Transverse colon (tissue), 4 donors: ENCODE measurements at regions not wholly inside any gene's neighbourhood (a gene's known extent, or its start where the extent isn't known, plus 50 kb on each side); places are given as distances from the start of the nearest gene placed in this dataset.

Experiments used
- CTCF ChIP-seq, 5 experiments: fragments of 200-600 bp in 3 of 5; fragments of 450-650 bp in 2 of 5; sonication (generic) in 3 of 5; IDR thresholded peaks; 1 replicate in 2 of 5; 2 replicates in 3 of 5; pipeline ENCODE4 v1.5.1; 2016 to 2017; ENCODE audit warnings: antibody characterized with exemption in 5 of 5, inconsistent platforms in 3 of 5, mild to moderate bottlenecking in 2 of 5, moderate library complexity in 1 of 5
- POLR2A ChIP-seq: fragments of 450-650 bp; IDR thresholded peaks from one replicate; pipeline ENCODE4 v1.6.1; 2016; ENCODE audit warnings: antibody characterized with exemption, mild to moderate bottlenecking, moderate library complexity
- POLR2AphosphoS5 ChIP-seq, 3 donors: sonication (generic); formaldehyde crosslinking; IDR thresholded peaks; one replicate each; pipeline ENCODE4 v1.6.1; 2016; ENCODE audit warnings: antibody characterized with exemption in 3 of 3

GRCh38 chr13:47546391-47547225 is 454.5 kb downstream of the SUCLA2 start:
- TF ChIP-seq CTCF (IDR thresholded peaks at IDR 0.05) (no peak), POLR2AphosphoS5 (IDR thresholded peaks at IDR 0.05) (peak in 2 of 3 donors; percentile 32), POLR2A (no peak)
